Jurkat, Clone E6-1 (cell line): ENCODE measurements at regions not wholly inside any gene's neighbourhood (a gene's known extent, or its start where the extent isn't known, plus 50 kb on each side); places are given as distances from the start of the nearest gene placed in this dataset.

Experiments
- DNase-seq: peaks from one replicate; pipeline ENCODE4 v3.0.0-alpha.2; 2011; ENCODE audit warnings: low read depth, low spot score
- H3K4me3 ChIP-seq: 2 replicates; pipeline ENCODE4 v1.5.1; 2011; ENCODE audit warnings: mild to moderate bottlenecking, low read length, control low read depth, moderate library complexity

GRCh38 chr4:162954976-162955375 is 211.7 kb downstream of the NAF1 start:
- DNase-seq: no peak
- no peak overlapping the region for H3K4me3 ChIP-seq

GRCh38 chr4:162952232-162952631 is 214.5 kb downstream of the NAF1 start:
- no peak overlapping the region for H3K4me3 ChIP-seq
- DNase-seq: no peak

- no peak overlapping the region for H3K4me3 ChIP-seq
- no peak for DNase-seq
These were observed 221.0 kb downstream of the NAF1 start for GRCh38 chr4:162945713-162946112.

GRCh38 chr4:162943263-162943662 is 223.4 kb downstream of the NAF1 start:
- no peak for DNase-seq
- no peak overlapping the region for H3K4me3 ChIP-seq

- no peak for DNase-seq
- H3K4me3 ChIP-seq: no peak overlapping the region
These were observed 227.8 kb downstream of the NAF1 start for GRCh38 chr4:162938738-162939485.

GRCh38 chr4:162935214-162935613 is 231.5 kb downstream of the NAF1 start:
- H3K4me3 ChIP-seq: no peak overlapping the region
- DNase-seq: no peak

- H3K4me3 ChIP-seq: no peak overlapping the region
- DNase-seq: no peak
These were observed 235.4 kb downstream of the NAF1 start for GRCh38 chr4:162931286-162931685.

GRCh38 chr4:162921178-162921785 is 245.4 kb downstream of the NAF1 start:
- no peak for DNase-seq
- no peak overlapping the region for H3K4me3 ChIP-seq

GRCh38 chr4:162920649-162921048 is 246.0 kb downstream of the NAF1 start:
- no peak for DNase-seq
- no peak overlapping the region for H3K4me3 ChIP-seq

- H3K4me3 ChIP-seq: no peak overlapping the region
- no peak for DNase-seq
These were observed 254.2 kb downstream of the NAF1 start for GRCh38 chr4:162912482-162912881.

- DNase-seq: no peak
These were observed 255.3 kb downstream of the NAF1 start for GRCh38 chr4:162911349-162911748.

GRCh38 chr4:162909952-162910351 is 256.7 kb downstream of the NAF1 start:
- H3K4me3 ChIP-seq: no peak overlapping the region
- no peak for DNase-seq

More at GRCh38 chr4:162911349-162911748, 255.3 kb downstream of the NAF1 start:
- H3K4me3 ChIP-seq: no peak overlapping the region

GRCh38 chr4:162894387-162894786 is 272.3 kb downstream of the NAF1 start:
- no peak overlapping the region for H3K4me3 ChIP-seq
- DNase-seq: no peak

GRCh38 chr4:162891788-162892707 is 274.6 kb downstream of the NAF1 start:
- DNase-seq: peak; percentile 58
- no peak overlapping the region for H3K4me3 ChIP-seq

- no peak overlapping the region for H3K4me3 ChIP-seq
- no peak for DNase-seq
These were observed 288.6 kb downstream of the NAF1 start for GRCh38 chr4:162878096-162878495.

GRCh38 chr4:162874748-162875147 is 291.9 kb downstream of the NAF1 start:
- no peak overlapping the region for H3K4me3 ChIP-seq
- DNase-seq: no peak

- no peak for DNase-seq
- H3K4me3 ChIP-seq: no peak overlapping the region
These were observed 294.7 kb downstream of the NAF1 start for GRCh38 chr4:162871990-162872389.

- DNase-seq: no peak
- H3K4me3 ChIP-seq: no peak overlapping the region
These were observed 297.5 kb downstream of the NAF1 start for GRCh38 chr4:162869157-162869556.

- H3K4me3 ChIP-seq: no peak overlapping the region
- DNase-seq: no peak
These were observed 300.1 kb downstream of the NAF1 start for GRCh38 chr4:162866565-162866964.

- DNase-seq: peak; percentile 28
- no peak overlapping the region for H3K4me3 ChIP-seq
These were observed 301.6 kb downstream of the NAF1 start for GRCh38 chr4:162865102-162865501.
